Heart right ventricle (tissue), 16 donors: ENCODE measurements at regions not wholly inside any gene's neighbourhood (a gene's known extent, or its start where the extent isn't known, plus 50 kb on each side); places are given as distances from the start of the nearest gene placed in this dataset.

Experiments used
- ATAC-seq, 8 donors: fragments of 200-7000 bp; cut with Tn5 transposase; one replicate each; pipeline ENCODE4 v1.9.1; 2020; ENCODE audit warnings: mild to moderate bottlenecking in 8 of 8, moderate library complexity in 8 of 8, moderate number of reproducible peaks in 1 of 8
- DNase-seq, 2 donors: peaks; one replicate each; pipeline ENCODE4 v3.0.0-alpha.2; 2020
- H3K27ac ChIP-seq, 10 donors: fragments of 200-600 bp; sonication (generic) in 2 of 10; one replicate each; pipeline versions ENCODE4 v1.5.0 to v1.8.0; 2020 to 2022; ENCODE audit warnings: mild to moderate bottlenecking in 3 of 10
- H3K27me3 ChIP-seq, 7 donors: fragments of 200-600 bp; one replicate each; pipeline ENCODE4 v1.8.0; 2021 to 2022; ENCODE audit warnings: mild to moderate bottlenecking in 2 of 7
- H3K36me3 ChIP-seq, 9 donors: fragments of 200-600 bp; sonication (generic) in 1 of 9; one replicate each; pipeline versions ENCODE4 v1.5.0 to v1.8.0; 2020 to 2022; ENCODE audit warnings: mild to moderate bottlenecking in 2 of 9
- H3K4me1 ChIP-seq, 9 donors: fragments of 200-600 bp; sonication (generic) in 1 of 9; one replicate each; pipeline versions ENCODE4 v1.5.0 to v1.8.0; 2020 to 2022; ENCODE audit warnings: mild to moderate bottlenecking in 4 of 9
- H3K4me3 ChIP-seq, 10 donors: fragments of 200-600 bp; sonication (generic) in 2 of 10; one replicate each; pipeline versions ENCODE4 v1.5.0 to v1.8.0; 2020 to 2022; ENCODE audit warnings: mild to moderate bottlenecking in 7 of 10, moderate library complexity in 2 of 10
- H3K9me3 ChIP-seq, 11 donors: fragments of 200-600 bp in 10 of 11; sonication (generic) in 2 of 11; one replicate each; pipeline versions ENCODE4 v1.5.0 to v1.8.0; 2013 to 2022; ENCODE audit warnings: mild to moderate bottlenecking in 2 of 11, control low read depth in 1 of 11, moderate library complexity in 1 of 11
- WGBS, 2 donors: extraction: QIAGEN DNeasy Blood & Tissue Kit; methylation state at CpG; one replicate each; pipeline ENCODE4 v1.1.7; 2013; ENCODE audit warnings: inconsistent platforms in 1 of 2; 5-methylcytosine and 5-hydroxymethylcytosine counted together
- intact Hi-C, 10 donors: fragments of 100-400 bp; cut with DNase I; formaldehyde crosslinking; loops; one replicate each; pipeline versions ENCODE4 v1.11.1 to v1.14.2; 2022
- TF ChIP-seq, protein P1 (sequence below), 9 donors: fragments of 200-600 bp; sonication (generic) in 2 of 9; IDR thresholded peaks; one replicate each; pipeline versions ENCODE4 v1.5.0 to v1.8.0; 2021 to 2022; ENCODE audit warnings: antibody characterized with exemption in 9 of 9, mild to moderate bottlenecking in 5 of 9, moderate library complexity in 1 of 9
- donor health status: Arrhythmogenic right ventricular cardiomyopathy.
- donor health status: ischemic (EF 13 %, LVEDD 7.1; RV severe dilation, severe dysfunction).
- donor health status: healthy with polysubstance abuse.
- donor health status: DM: no; HTN: yes; CAD: no.
- donor health status: DM: no; HTN: no; CAD: no.
- donor health status: ischemic (EF 25% LVEDD 6.9; RV normal size, moderate dysfunction).
- donor health status: ischemic (EF 25% LVEDD 5.7; RV mildly dilated, moderate dysfunction).
- donor health status: healthy.
- donor health status: DM: yes; HTN: yes; CAD: no.
- donor health status: Ischemic cardiomyopathy.
- donor health status: ischemic (EF 35%, LVEDD 5.7; RV mildly dilated, moderate dysfunction).
- donor health status: nonischemic (EF 11% LVEDD 7.7; RV severe dilation, severe dysfunction).
- donor health status: DM: yes; HTN: yes; CAD: no.
- donor health status: PGD.
- donor health status: ischemic (EF 29% LVEDD 5.4; RV normal size, mild dysfunction).
- donor health status: nonischemic (EF 23%, LVEDD 6.1; RV moderate dilation, normal function).

DNA sequence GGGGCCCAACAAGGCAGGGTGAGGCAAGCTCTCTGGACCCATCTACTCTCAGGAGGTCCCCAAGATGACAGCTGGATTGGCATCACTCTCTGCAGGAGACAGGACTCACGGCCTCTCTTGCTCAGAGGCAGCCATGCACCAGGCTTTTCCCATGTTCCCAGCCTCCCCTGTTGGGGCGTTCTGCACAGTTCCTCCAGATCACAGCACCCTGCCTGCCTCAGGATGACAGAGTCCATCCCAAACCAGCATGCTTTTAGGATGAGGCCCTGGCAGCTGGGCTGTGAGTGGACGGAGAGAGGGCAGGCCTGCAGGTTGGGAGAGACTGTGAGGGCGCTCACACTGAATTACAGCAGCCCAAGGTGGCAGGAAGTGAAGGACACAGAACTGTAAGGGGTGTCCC is 143.2 kb upstream of the MLN start:
- no peaks in the 10 kb centered on the region for H3K36me3 ChIP-seq
- no peak overlapping the region for H3K27ac ChIP-seq
- DNase-seq = no peak
- 76 to 83% methylated on average over 4 of the region's 4 CpGs for WGBS, 2 donors
- TF ChIP-seq, protein P1, sequence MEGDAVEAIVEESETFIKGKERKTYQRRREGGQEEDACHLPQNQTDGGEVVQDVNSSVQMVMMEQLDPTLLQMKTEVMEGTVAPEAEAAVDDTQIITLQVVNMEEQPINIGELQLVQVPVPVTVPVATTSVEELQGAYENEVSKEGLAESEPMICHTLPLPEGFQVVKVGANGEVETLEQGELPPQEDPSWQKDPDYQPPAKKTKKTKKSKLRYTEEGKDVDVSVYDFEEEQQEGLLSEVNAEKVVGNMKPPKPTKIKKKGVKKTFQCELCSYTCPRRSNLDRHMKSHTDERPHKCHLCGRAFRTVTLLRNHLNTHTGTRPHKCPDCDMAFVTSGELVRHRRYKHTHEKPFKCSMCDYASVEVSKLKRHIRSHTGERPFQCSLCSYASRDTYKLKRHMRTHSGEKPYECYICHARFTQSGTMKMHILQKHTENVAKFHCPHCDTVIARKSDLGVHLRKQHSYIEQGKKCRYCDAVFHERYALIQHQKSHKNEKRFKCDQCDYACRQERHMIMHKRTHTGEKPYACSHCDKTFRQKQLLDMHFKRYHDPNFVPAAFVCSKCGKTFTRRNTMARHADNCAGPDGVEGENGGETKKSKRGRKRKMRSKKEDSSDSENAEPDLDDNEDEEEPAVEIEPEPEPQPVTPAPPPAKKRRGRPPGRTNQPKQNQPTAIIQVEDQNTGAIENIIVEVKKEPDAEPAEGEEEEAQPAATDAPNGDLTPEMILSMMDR (IDR thresholded peaks at IDR 0.05) = no peak
- no peak overlapping the region for H3K4me3 ChIP-seq
- no peaks in the 10 kb centered on the region for H3K9me3 ChIP-seq
- intact Hi-C loops = no loop called here
- H3K27me3 ChIP-seq = peaks cover 0 to 47% (median 26%) of the 10 kb centered on the region in 7 donors
- no peaks in the 10 kb centered on the region for H3K4me1 ChIP-seq
- no peak for ATAC-seq

DNA sequence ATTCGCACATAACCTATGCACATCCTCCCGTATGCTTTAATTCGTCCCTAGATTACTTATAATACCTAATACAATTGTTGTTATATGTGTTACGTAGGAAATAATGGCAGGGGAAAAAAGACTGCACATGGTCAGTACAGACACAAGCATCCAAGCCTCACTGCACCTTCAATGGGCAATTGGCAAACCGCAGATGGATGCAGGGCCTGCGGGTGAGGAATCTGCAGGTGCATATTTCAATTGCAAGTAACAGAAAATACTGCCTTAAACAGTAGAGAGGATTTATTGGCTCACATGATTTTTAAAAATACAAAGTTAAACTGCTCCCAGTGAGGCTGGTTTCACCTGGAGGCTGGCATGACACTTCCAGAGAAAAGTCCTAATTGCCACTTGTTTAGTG is 142.1 kb upstream of the MLN start:
- no peak overlapping the region for H3K4me3 ChIP-seq
- ATAC-seq = no peak
- intact Hi-C loops = loop anchor here in 1 of 10 donors (2.0 kb wide), 1 partner anchor 59 kb away; no protein-coding TSS in a partner anchor
- DNase-seq = no peak
- no peaks in the 10 kb centered on the region for H3K9me3 ChIP-seq
- no peaks in the 10 kb centered on the region for H3K36me3 ChIP-seq
- H3K27me3 ChIP-seq = peaks cover 0 to 40% (median 25%) of the 10 kb centered on the region in 7 donors
- TF ChIP-seq, protein P1 (IDR thresholded peaks at IDR 0.05) = no peak
- WGBS, 2 donors = 93% methylated on average over 6 of the region's 6 CpGs
- H3K27ac ChIP-seq = no peak overlapping the region
- H3K4me1 ChIP-seq = no peaks in the 10 kb centered on the region

DNA sequence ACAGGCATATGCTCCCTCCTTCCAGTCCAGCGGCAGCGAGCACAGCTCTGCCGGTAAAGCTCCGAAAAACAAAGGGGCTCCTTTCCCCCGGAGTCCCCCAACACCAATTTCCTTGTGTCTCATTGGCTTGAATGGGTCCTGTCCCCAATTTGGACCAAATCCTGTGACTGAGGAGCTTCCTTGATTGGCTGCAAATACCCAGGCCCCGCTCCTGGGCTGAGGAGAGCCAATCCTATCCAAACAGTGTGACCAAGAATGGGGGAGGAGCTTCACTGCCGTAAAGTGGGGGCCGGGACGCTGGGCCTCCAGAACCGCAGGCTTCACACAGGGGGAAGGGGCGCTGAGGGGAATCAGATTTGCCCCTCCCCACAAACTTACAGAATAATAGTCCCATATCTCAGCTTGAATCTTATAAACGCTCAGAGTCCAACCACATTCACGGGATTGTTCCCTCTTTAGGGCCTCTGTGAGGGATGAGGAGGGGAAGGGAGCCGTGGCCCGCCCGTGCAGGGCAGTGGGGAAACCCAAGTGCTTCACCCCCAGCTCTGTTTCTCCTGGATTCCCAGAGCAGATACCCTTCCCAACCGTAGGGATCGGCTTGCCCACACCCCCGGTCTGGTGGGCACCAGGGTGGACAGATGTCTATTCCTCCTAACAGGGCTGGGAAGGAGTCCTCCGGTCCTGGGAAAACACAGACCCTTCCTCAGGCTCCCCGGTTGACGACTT is 141.0 kb upstream of the MLN start:
- TF ChIP-seq, protein P1 (IDR thresholded peaks at IDR 0.05) = no peak
- H3K4me3 ChIP-seq = no peak overlapping the region
- H3K36me3 ChIP-seq = no peaks in the 10 kb centered on the region
- no peak for DNase-seq
- intact Hi-C loops = loop anchor here in 1 of 10 donors (2.0 kb wide), 1 partner anchor 58 kb away; no protein-coding TSS in a partner anchor
- no peaks in the 10 kb centered on the region for H3K9me3 ChIP-seq
- no peak for ATAC-seq
- 82 to 83% methylated on average over 22 of the region's 22 CpGs for WGBS, 2 donors
- peaks cover 0 to 35% (median 23%) of the 10 kb centered on the region in 7 donors for H3K27me3 ChIP-seq
- H3K4me1 ChIP-seq = no peaks in the 10 kb centered on the region
- H3K27ac ChIP-seq = no peak overlapping the region

DNA sequence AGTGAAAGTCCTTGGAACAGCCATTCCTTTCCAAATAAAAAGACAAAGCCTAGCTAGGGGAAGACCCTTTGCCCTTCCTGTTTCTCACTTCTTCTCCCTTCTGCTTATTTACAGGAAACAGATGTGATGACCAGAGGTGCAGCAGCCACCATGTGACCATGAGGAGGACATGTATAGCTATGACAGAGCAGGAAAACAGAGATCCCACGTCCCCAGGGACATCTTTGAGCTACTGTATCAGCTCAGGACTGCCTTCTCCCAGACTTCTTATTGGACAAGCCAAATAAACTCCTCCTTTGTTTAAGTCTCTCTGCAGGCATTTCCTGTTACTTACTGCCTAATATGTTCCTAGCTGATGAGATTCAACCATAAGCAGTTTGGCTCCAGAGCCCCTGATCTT is 133.1 kb upstream of the MLN start:
- ATAC-seq = no peak
- H3K9me3 ChIP-seq = no peaks in the 10 kb centered on the region
- no peaks in the 10 kb centered on the region for H3K36me3 ChIP-seq
- no peak overlapping the region for H3K4me3 ChIP-seq
- WGBS, 2 donors = 18 to 29% methylated on average over 1 of the region's 1 CpG
- peaks cover 0 to 75% (median 60%) of the 10 kb centered on the region in 7 donors for H3K27me3 ChIP-seq
- no peak for DNase-seq
- H3K27ac ChIP-seq = no peak overlapping the region
- TF ChIP-seq, protein P1 (IDR thresholded peaks at IDR 0.05) = no peak
- H3K4me1 ChIP-seq = no peaks in the 10 kb centered on the region
- intact Hi-C loops = no loop called here
